B cell (primary cell): ENCODE measurements at regions not wholly inside any gene's neighbourhood (a gene's known extent, or its start where the extent isn't known, plus 50 kb on each side); places are given as distances from the start of the nearest gene placed in this dataset.

Source experiments
- EZH2 ChIP-seq: IDR thresholded peaks from 2 replicates; pipeline ENCODE4 v1.6.1; 2012; ENCODE audit warnings: borderline replicate concordance, low read depth, mild to moderate bottlenecking, moderate library complexity, low read length; ENCODE audit not compliant: insufficient read depth, poor library complexity, severe bottlenecking
- TF ChIP-seq, protein P1 (sequence below): fragments of 200-600 bp; IDR thresholded peaks from one replicate; pipeline ENCODE4 v1.8.0; 2022; ENCODE audit warnings: antibody characterized with exemption, mild to moderate bottlenecking

DNA sequence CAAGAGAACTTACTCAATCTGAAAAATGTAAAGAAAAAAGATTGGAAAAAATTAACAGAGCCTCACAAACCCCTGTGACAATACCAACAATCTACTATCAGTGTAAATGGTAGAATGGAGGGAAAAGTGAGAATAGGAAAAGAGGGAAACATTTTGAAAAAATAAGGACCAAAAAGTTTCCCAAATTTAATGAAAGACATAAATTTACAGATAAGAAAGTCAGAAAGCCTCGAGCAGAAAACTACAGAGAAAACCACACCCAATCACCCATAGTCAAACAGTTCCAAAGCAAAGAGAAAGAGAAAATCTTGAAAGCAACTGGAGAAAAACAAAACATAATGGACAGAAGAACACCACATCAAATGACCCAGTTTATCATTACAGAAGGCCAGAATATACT, 142.7 kb upstream of the DIO3 start:
- TF ChIP-seq EZH2: no peak
- TF ChIP-seq, protein P1, sequence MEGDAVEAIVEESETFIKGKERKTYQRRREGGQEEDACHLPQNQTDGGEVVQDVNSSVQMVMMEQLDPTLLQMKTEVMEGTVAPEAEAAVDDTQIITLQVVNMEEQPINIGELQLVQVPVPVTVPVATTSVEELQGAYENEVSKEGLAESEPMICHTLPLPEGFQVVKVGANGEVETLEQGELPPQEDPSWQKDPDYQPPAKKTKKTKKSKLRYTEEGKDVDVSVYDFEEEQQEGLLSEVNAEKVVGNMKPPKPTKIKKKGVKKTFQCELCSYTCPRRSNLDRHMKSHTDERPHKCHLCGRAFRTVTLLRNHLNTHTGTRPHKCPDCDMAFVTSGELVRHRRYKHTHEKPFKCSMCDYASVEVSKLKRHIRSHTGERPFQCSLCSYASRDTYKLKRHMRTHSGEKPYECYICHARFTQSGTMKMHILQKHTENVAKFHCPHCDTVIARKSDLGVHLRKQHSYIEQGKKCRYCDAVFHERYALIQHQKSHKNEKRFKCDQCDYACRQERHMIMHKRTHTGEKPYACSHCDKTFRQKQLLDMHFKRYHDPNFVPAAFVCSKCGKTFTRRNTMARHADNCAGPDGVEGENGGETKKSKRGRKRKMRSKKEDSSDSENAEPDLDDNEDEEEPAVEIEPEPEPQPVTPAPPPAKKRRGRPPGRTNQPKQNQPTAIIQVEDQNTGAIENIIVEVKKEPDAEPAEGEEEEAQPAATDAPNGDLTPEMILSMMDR: no peak
